CD4-positive, alpha-beta T cell (primary cell): ENCODE measurements at regions not wholly inside any gene's neighbourhood (a gene's known extent, or its start where the extent isn't known, plus 50 kb on each side); places are given as distances from the start of the nearest gene placed in this dataset.

Experiments
- ATAC-seq: fragments of 200-7000 bp; cut with Tn5 transposase; one replicate; pipeline ENCODE4 v1.10.0; 2022; ENCODE audit warnings: mild to moderate bottlenecking; ENCODE audit not compliant: poor library complexity
- CTCF ChIA-PET: fragments of 350-600 bp; sonication (Branson Sonifier 250); formaldehyde crosslinking; loops from one replicate; lab custom pipeline; 2021; ENCODE audit warnings: antibody characterized with exemption, inconsistent platforms; lab: Charles Lee
- POLR2A ChIA-PET: fragments of 350-600 bp; sonication (Branson Sonifier 250); formaldehyde crosslinking; loops from one replicate; lab custom pipeline; 2021; ENCODE audit warnings: antibody characterized with exemption, inconsistent platforms; lab: Charles Lee
- DNase-seq, 14 experiments: peaks; one replicate each; pipeline ENCODE4 v3.0.0-alpha.2; 2013 to 2020; ENCODE audit warnings: mixed read lengths in 2 of 14
- H3K27ac ChIP-seq, 2 donors: one replicate each; pipeline versions ENCODE4 v1.5.1 to v1.7.0; 2013; ENCODE audit warnings: low read length in 2 of 2, low read depth in 1 of 2, mild to moderate bottlenecking in 1 of 2
- H3K27me3 ChIP-seq, 2 experiments: 1 replicate in 1 of 2; 2 replicates in 1 of 2; pipeline versions ENCODE4 v1.6.1 to v1.7.0; 2013; ENCODE audit warnings: low read length in 2 of 2, control low read depth in 1 of 2, mild to moderate bottlenecking in 1 of 2, moderate library complexity in 1 of 2; ENCODE audit not compliant: insufficient read depth in 2 of 2, control insufficient read depth in 1 of 2
- H3K36me3 ChIP-seq: one replicate; pipeline ENCODE4 v1.6.1; 2013; ENCODE audit warnings: low read length, control low read depth; ENCODE audit not compliant: insufficient read depth
- H3K4me1 ChIP-seq: one replicate; pipeline ENCODE4 v1.6.1; 2013; ENCODE audit warnings: low read length, control low read depth; ENCODE audit not compliant: insufficient read depth
- H3K4me3 ChIP-seq: one replicate; pipeline ENCODE4 v1.5.1; 2013; ENCODE audit warnings: mild to moderate bottlenecking, low read length, moderate library complexity
- H3K9me3 ChIP-seq, 2 experiments: 1 replicate in 1 of 2; 2 replicates in 1 of 2; pipeline versions ENCODE4 v1.6.1 to v1.7.0; 2013; ENCODE audit warnings: low read length in 2 of 2, mild to moderate bottlenecking in 2 of 2, control low read depth in 1 of 2, moderate library complexity in 1 of 2; ENCODE audit not compliant: control insufficient read depth in 1 of 2, insufficient read depth in 1 of 2
- H3K27ac Mint-ChIP-seq: one replicate; pipeline ENCODE4 v1.8.0; 2020; ENCODE audit warnings: mixed read lengths
- H3K27me3 Mint-ChIP-seq: one replicate; pipeline ENCODE4 v1.8.0; 2021; ENCODE audit warnings: mixed read lengths
- H3K36me3 Mint-ChIP-seq: one replicate; pipeline ENCODE4 v1.8.0; 2021; ENCODE audit warnings: low read depth, mixed read lengths
- H3K4me1 Mint-ChIP-seq: one replicate; pipeline ENCODE4 v1.8.0; 2021; ENCODE audit warnings: low read depth, mixed read lengths
- H3K4me3 Mint-ChIP-seq: one replicate; pipeline ENCODE4 v1.8.0; 2020; ENCODE audit warnings: mild to moderate bottlenecking, mixed read lengths
- H3K9me3 Mint-ChIP-seq: one replicate; pipeline ENCODE4 v1.8.0; 2020; ENCODE audit warnings: mixed read lengths
- intact Hi-C, 2 experiments: fragments of 100-400 bp; cut with DNase I in 1 of 2; cut with micrococcal nuclease in 1 of 2; formaldehyde crosslinking; loops; one replicate each; pipeline versions ENCODE4 v1.15.1 to v1.9.0; 2023 to 2025; cut with DNase I, micrococcal nuclease
- TF ChIP-seq, protein P1 (sequence below): fragments of 200-600 bp; IDR thresholded peaks from one replicate; pipeline ENCODE4 v1.8.0; 2022; ENCODE audit warnings: antibody characterized with exemption, mild to moderate bottlenecking

DNA sequence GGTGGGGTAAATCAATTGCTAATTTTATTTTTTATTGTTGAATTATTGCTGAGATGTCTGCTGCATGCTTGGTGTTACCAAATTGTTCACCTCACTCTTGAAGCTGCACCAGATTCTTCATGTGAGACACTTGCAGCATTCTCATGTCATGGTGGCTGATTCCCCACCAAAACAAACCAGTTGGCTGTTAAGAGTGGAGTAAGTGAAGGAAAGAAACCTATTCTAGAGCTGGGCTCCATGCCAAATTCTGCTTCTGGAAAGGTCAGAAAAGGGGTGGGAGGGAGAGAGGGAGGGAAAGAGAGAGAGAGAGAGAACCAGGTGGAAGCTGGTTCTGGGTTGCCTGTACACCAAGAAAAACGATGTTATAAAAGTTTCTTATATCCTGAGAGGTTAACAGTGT lies 317.5 kb upstream of the THRB start:
- Histone ChIP-seq H3K4me1 (no peaks in the 10 kb centered on the region), H3K36me3 (no peaks in the 10 kb centered on the region), H3K27ac (no peak overlapping the region), H3K4me3 (no peak overlapping the region), H3K9me3 (no peaks in the 10 kb centered on the region), H3K27me3 (no peaks in the 10 kb centered on the region)
- ATAC-seq: no peak
- ChIA-PET CTCF (no interaction called here), POLR2A (no interaction called here)
- intact Hi-C loops: no loop called here
- H3K9me3 Mint-ChIP-seq: no peaks in the 10 kb centered on the region
- no peaks in the 10 kb centered on the region for H3K36me3 Mint-ChIP-seq
- no peaks in the 10 kb centered on the region for H3K4me1 Mint-ChIP-seq
- H3K27me3 Mint-ChIP-seq: no peaks in the 10 kb centered on the region
- H3K4me3 Mint-ChIP-seq: no peak overlapping the region
- TF ChIP-seq, protein P1, sequence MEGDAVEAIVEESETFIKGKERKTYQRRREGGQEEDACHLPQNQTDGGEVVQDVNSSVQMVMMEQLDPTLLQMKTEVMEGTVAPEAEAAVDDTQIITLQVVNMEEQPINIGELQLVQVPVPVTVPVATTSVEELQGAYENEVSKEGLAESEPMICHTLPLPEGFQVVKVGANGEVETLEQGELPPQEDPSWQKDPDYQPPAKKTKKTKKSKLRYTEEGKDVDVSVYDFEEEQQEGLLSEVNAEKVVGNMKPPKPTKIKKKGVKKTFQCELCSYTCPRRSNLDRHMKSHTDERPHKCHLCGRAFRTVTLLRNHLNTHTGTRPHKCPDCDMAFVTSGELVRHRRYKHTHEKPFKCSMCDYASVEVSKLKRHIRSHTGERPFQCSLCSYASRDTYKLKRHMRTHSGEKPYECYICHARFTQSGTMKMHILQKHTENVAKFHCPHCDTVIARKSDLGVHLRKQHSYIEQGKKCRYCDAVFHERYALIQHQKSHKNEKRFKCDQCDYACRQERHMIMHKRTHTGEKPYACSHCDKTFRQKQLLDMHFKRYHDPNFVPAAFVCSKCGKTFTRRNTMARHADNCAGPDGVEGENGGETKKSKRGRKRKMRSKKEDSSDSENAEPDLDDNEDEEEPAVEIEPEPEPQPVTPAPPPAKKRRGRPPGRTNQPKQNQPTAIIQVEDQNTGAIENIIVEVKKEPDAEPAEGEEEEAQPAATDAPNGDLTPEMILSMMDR: no peak
- no peak overlapping the region for H3K27ac Mint-ChIP-seq
- DNase-seq: no peak

DNA sequence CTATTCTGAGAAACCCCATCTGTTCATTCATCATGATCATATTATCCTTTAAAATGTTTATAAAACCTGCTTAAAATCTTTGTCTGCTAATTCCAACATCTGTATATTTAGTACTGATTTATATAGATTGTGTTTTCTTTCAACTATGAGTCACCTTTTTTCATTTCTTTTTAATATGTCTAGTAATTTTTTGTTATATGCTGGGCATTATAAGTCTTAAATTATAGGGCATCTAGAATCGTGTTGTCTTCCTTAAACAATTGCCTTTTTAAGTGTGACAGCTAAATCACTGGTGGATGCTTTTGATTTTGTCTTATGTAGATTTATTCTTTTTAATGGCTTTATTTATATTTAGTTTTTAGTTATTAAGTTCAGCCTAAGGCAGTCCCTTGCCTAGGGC lies 323.4 kb upstream of the THRB start:
- TF ChIP-seq, protein P1: no peak
- DNase-seq (no peak), ATAC-seq (no peak)
- CTCF ChIA-PET: no interaction called here
- POLR2A ChIA-PET: no interaction called here
- intact Hi-C loops: no loop called here
- no peak overlapping the region for H3K4me3 ChIP-seq
- no peaks in the 10 kb centered on the region for H3K36me3 Mint-ChIP-seq
- no peaks in the 10 kb centered on the region for H3K9me3 ChIP-seq
- no peaks in the 10 kb centered on the region for H3K4me1 Mint-ChIP-seq
- H3K36me3 ChIP-seq: no peaks in the 10 kb centered on the region
- H3K27ac Mint-ChIP-seq: no peak overlapping the region
- no peaks in the 10 kb centered on the region for H3K27me3 ChIP-seq
- H3K27me3 Mint-ChIP-seq: no peaks in the 10 kb centered on the region
- no peak overlapping the region for H3K27ac ChIP-seq
- H3K9me3 Mint-ChIP-seq: peaks cover 2% of the 10 kb centered on the region
- no peak overlapping the region for H3K4me3 Mint-ChIP-seq
- H3K4me1 ChIP-seq: no peaks in the 10 kb centered on the region

DNA sequence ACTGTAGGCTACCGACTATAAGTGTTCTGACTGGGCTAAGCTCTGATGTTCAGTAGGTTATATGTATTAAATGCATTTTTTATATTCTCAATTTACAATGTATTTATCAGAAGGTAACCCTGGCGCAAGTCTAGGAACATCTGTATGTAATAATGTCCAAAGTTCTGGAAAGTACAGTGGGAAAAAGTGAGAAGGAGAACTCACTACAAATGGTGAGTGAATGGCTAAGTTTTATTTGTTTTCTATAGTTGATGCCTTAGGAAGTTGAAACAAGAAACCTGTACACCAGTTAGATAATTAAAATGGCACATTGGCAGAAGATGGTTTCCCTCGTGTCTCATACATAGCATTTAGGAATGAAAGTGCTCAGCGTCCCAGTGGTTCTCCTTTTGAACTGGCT lies 333.4 kb upstream of the THRB start:
- DNase-seq: no peak
- no peaks in the 10 kb centered on the region for H3K4me1 ChIP-seq
- Mint-ChIP-seq H3K4me3 (no peak overlapping the region), H3K9me3 (peaks cover 2% of the 10 kb centered on the region), H3K27me3 (peaks cover 50% of the 10 kb centered on the region), H3K27ac (no peak overlapping the region), H3K36me3 (no peaks in the 10 kb centered on the region), H3K4me1 (no peaks in the 10 kb centered on the region)
- H3K9me3 ChIP-seq: peaks cover 0 to 19% of the 10 kb centered on the region in 2 experiments
- peaks cover 18 to 19% of the 10 kb centered on the region in 2 experiments for H3K27me3 ChIP-seq
- intact Hi-C loops: no loop called here
- H3K27ac ChIP-seq: no peak overlapping the region
- no peaks in the 10 kb centered on the region for H3K36me3 ChIP-seq
- ATAC-seq: no peak
- H3K4me3 ChIP-seq: no peak overlapping the region
- ChIA-PET CTCF (no interaction called here), POLR2A (no interaction called here)
- TF ChIP-seq, protein P1: no peak
